ENCODE measurements at regions not wholly inside any gene's neighbourhood (a gene's known extent, or its start where the extent isn't known, plus 50 kb on each side); places are given as distances from the start of the nearest gene placed in this dataset.

DNA sequence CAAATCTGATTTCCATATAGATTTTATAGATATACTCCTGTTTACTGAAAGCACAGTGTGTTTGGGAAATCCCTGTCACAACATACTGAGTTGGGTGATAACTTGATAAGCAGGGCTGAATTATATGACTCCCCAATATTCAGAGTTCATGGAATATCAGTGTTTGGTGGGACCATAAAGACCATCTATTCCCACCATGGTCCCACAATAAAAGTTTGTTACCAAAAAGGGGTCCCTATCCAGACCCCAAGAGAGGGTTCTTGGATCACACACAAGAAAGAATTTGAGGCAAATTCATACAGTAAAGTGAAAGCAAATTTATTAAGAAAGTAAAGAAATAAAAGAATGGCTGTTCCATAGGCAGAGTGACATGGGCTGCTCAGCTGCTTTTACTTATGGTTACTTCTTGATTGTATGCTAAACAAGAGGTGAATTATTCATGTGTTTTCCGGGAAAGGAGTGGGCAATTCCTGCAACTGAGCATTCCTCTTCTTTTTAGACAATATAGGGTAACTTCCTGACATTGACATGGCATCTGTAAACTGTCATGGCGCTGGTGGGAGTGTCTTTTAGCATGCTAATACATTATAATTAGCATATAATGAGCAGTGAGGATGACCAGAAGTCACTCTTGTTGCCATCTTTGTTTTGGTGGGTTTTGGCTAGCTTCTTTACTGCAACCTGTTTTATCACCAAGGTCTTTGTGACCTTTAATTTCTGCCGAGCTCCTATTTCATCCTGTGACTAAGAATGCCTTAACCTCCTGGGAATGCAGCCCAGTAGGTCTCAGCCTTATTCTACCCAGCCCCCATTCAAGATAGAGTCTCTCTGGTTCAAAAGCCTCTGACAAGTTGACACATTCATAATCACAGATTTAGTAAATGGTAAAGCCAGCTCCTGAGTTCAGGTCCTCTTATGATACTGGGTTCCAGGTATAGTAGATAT is 240.6 kb upstream of the PDGFD start:
- TF ChIP-seq, protein P1, sequence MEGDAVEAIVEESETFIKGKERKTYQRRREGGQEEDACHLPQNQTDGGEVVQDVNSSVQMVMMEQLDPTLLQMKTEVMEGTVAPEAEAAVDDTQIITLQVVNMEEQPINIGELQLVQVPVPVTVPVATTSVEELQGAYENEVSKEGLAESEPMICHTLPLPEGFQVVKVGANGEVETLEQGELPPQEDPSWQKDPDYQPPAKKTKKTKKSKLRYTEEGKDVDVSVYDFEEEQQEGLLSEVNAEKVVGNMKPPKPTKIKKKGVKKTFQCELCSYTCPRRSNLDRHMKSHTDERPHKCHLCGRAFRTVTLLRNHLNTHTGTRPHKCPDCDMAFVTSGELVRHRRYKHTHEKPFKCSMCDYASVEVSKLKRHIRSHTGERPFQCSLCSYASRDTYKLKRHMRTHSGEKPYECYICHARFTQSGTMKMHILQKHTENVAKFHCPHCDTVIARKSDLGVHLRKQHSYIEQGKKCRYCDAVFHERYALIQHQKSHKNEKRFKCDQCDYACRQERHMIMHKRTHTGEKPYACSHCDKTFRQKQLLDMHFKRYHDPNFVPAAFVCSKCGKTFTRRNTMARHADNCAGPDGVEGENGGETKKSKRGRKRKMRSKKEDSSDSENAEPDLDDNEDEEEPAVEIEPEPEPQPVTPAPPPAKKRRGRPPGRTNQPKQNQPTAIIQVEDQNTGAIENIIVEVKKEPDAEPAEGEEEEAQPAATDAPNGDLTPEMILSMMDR (IDR thresholded peaks at IDR 0.05; ENCODE audit: insufficient read depth, low read length, missing control alignments), result no peak
- H3K4me3 ChIP-seq (ENCODE audit: low read depth, low read length), result no peak overlapping the region
- ChIA-PET POLR2A (no interaction called here), CTCF (no interaction called here)
- DNase-seq (ENCODE audit: low read depth, low spot score), result no peak

DNA sequence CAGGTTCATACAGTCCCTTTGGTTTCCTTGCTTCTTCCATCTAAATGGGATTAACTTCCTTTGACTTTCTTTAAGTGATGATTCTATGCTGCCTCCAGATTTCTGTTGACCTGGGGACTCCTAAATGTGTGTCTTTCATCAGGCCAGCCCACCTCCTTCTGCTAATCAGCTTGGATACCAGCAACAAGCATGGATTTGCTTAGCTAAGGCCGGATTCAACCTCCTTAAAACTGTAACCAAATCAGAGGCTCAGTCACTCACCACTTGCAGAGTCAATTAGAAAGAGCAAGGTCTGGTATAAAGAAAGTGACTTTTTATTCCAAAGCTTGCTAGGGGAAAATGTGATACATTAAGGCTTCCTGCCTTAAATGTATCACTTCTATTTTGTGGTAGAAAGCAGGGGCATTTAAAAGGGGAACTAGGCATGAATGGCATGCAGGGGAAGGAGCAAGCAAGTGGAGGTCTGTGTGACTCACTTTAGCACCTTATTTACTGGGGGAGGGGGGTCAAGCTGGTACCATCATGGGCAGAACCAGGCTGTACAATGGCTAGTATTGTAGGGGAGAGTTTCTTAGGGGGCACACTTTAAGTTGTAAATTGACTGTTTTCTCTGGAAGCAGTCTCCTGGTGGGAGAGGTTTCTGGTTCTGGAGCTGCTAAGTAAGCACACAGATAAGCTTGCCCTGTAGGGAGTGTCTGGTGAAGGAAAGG is 239.0 kb upstream of the PDGFD start:
- no peak overlapping the region for H3K4me3 ChIP-seq (ENCODE audit: low read depth, low read length)
- CTCF ChIA-PET, result no interaction called here
- TF ChIP-seq, protein P1 (IDR thresholded peaks at IDR 0.05; ENCODE audit: insufficient read depth, low read length, missing control alignments), result no peak
- POLR2A ChIA-PET, result no interaction called here
- DNase-seq (ENCODE audit: low read depth, low spot score), result no peak

DNA sequence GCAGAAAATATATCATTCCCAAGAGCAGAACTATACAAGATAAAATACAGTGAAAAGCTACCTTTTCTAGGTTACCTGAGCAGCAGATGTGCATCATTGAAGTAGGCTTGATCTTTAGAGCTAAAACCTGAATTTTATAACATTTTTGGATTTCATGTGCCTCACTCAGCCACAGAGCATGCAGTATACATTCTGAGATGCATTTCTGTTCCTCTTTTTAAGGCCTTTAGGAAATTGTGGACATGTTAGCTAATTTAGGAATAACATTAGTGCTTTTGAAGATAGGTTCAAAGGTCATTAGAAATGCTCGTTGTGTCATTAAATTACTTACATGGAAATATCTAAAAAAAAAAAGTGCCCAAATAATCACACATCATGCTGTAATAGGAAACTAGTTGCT is 230.6 kb upstream of the PDGFD start:
- ChIA-PET CTCF (no interaction called here), POLR2A (no interaction called here)
- TF ChIP-seq, protein P1 (IDR thresholded peaks at IDR 0.05; ENCODE audit: insufficient read depth, low read length, missing control alignments), result no peak
- H3K4me3 ChIP-seq (ENCODE audit: low read depth, low read length), result no peak overlapping the region
- DNase-seq (ENCODE audit: low read depth, low spot score), result no peak

DNA sequence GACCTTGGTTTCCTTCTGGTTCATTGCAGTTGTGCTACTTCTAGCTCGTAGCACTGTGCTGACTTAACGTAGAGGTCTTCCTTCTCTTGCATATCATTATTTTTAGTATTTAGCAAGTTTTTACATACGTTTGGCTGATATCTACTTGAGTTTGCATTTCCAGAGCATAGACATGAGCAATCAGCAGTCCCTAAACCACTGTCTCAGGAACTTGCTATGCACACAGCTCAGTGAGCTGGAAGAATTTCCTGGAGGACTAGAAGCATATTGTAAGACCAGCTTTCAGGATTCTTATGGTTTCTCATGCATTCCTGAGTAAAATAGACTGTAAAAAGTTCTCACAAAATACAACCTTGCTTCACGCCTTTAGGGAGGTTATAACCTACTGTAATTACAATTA is 226.7 kb upstream of the PDGFD start:
- no peak overlapping the region for H3K4me3 ChIP-seq (ENCODE audit: low read depth, low read length)
- CTCF ChIA-PET, result no interaction called here
- TF ChIP-seq, protein P1 (IDR thresholded peaks at IDR 0.05; ENCODE audit: insufficient read depth, low read length, missing control alignments), result no peak
- peak; percentile 24 for DNase-seq (ENCODE audit: low read depth, low spot score)
- POLR2A ChIA-PET, result no interaction called here

DNA sequence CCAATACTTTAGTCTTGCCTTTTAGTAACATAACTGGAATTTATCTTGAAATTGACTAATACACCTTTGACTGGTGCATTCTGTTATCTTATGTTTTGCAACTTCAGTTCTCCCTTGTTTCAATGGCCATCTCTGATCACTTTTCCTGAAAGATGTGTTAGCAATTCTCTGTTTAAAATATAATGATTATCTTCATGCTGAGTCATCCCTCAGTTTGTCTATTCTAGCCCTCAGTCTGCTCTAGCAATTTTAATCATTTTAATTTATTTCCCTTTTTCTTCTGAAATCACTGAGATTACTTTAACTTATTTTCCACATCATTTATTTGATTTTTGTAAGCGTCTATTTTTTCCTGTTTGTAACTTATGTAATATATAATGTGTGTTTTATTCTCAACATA is 221.9 kb upstream of the PDGFD start:
- ChIA-PET POLR2A (no interaction called here), CTCF (no interaction called here)
- no peak overlapping the region for H3K4me3 ChIP-seq (ENCODE audit: low read depth, low read length)
- TF ChIP-seq, protein P1 (IDR thresholded peaks at IDR 0.05; ENCODE audit: insufficient read depth, low read length, missing control alignments), result no peak
- no peak for DNase-seq (ENCODE audit: low read depth, low spot score)

DNA sequence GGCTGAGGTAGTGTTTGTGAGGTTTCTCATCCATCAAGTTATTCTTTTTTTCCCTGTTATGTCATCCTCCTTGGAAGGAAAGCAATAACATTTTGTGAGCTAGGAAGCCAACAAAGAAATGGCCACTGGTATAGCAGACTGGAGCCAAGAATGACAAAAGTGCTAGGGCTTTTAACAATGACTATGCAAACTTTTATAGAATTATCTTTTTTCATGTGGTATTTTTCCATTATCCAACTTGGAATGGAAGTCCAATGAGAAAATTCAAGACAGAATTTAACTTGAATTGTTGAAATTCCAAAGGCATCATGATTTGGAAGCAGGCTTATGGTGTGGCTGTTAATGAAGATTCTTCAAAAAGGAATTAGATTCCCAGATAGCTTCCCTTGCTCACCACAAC is 216.4 kb upstream of the PDGFD start:
- POLR2A ChIA-PET, result no interaction called here
- CTCF ChIA-PET, result no interaction called here
- DNase-seq (ENCODE audit: low read depth, low spot score), result no peak
- TF ChIP-seq, protein P1 (IDR thresholded peaks at IDR 0.05; ENCODE audit: insufficient read depth, low read length, missing control alignments), result no peak
- no peak overlapping the region for H3K4me3 ChIP-seq (ENCODE audit: low read depth, low read length)

Measured in AG04449 (cell line).